ENCODE measurements at regions not wholly inside any gene's neighbourhood (a gene's known extent, or its start where the extent isn't known, plus 50 kb on each side); places are given as distances from the start of the nearest gene placed in this dataset.

- no peak for DNase-seq (ENCODE audit: extremely low read depth in 1 of 2, low read depth in 1 of 2)
Measured at GRCh38 chr21:28827422-28827821, 165.3 kb downstream of the LTN1 start.

- no peak for DNase-seq (ENCODE audit: extremely low read depth in 1 of 2, low read depth in 1 of 2)
Measured at GRCh38 chr21:28826569-28826968, 166.1 kb downstream of the LTN1 start.

- no peak for DNase-seq (ENCODE audit: extremely low read depth in 1 of 2, low read depth in 1 of 2)
Measured at GRCh38 chr21:28826021-28826420, 166.7 kb downstream of the LTN1 start.

- DNase-seq (ENCODE audit: extremely low read depth in 1 of 2, low read depth in 1 of 2), result no peak
Measured at GRCh38 chr21:28823429-28823828, 169.2 kb downstream of the LTN1 start.

GRCh38 chr21:28822486-28823335 lies 170.0 kb downstream of the LTN1 start:
- no peak for DNase-seq (ENCODE audit: extremely low read depth in 1 of 2, low read depth in 1 of 2)

GRCh38 chr21:28822123-28822399 lies 170.6 kb downstream of the LTN1 start:
- no peak for DNase-seq (ENCODE audit: extremely low read depth in 1 of 2, low read depth in 1 of 2)

GRCh38 chr21:28821276-28822122 lies 171.2 kb downstream of the LTN1 start:
- no peak for DNase-seq (ENCODE audit: extremely low read depth in 1 of 2, low read depth in 1 of 2)

- DNase-seq (ENCODE audit: extremely low read depth in 1 of 2, low read depth in 1 of 2), result no peak
Measured at GRCh38 chr21:28818663-28819278, 173.9 kb downstream of the LTN1 start.

- DNase-seq (ENCODE audit: extremely low read depth in 1 of 2, low read depth in 1 of 2), result no peak
Measured at GRCh38 chr21:28817871-28818270, 174.8 kb downstream of the LTN1 start.

- DNase-seq (ENCODE audit: extremely low read depth in 1 of 2, low read depth in 1 of 2), result no peak
Measured at GRCh38 chr21:28811860-28812259, 180.8 kb downstream of the LTN1 start.

- no peak for DNase-seq (ENCODE audit: extremely low read depth in 1 of 2, low read depth in 1 of 2)
Measured at GRCh38 chr21:28810826-28811524, 181.7 kb downstream of the LTN1 start.

GRCh38 chr21:28805885-28806284 lies 186.8 kb downstream of the LTN1 start:
- DNase-seq (ENCODE audit: extremely low read depth in 1 of 2, low read depth in 1 of 2), result no peak

- no peak for DNase-seq (ENCODE audit: extremely low read depth in 1 of 2, low read depth in 1 of 2)
Measured at GRCh38 chr21:28804089-28804670, 188.5 kb downstream of the LTN1 start.

- no peak for DNase-seq (ENCODE audit: extremely low read depth in 1 of 2, low read depth in 1 of 2)
Measured at GRCh38 chr21:28801906-28802305, 190.8 kb downstream of the LTN1 start.

- DNase-seq (ENCODE audit: extremely low read depth in 1 of 2, low read depth in 1 of 2), result no peak
Measured at GRCh38 chr21:28799926-28800325, 192.8 kb downstream of the LTN1 start.

- no peak for DNase-seq (ENCODE audit: extremely low read depth in 1 of 2, low read depth in 1 of 2)
Measured at GRCh38 chr21:28798798-28799197, 193.9 kb downstream of the LTN1 start.

- DNase-seq (ENCODE audit: extremely low read depth in 1 of 2, low read depth in 1 of 2), result no peak
Measured at GRCh38 chr21:28795251-28795650, 197.4 kb downstream of the LTN1 start.

GRCh38 chr21:28794371-28794851 lies 198.3 kb downstream of the LTN1 start:
- no peak for DNase-seq (ENCODE audit: extremely low read depth in 1 of 2, low read depth in 1 of 2)

GRCh38 chr21:28793043-28793442 lies 199.6 kb downstream of the LTN1 start:
- DNase-seq (ENCODE audit: extremely low read depth in 1 of 2, low read depth in 1 of 2), result no peak

- no peak for DNase-seq (ENCODE audit: extremely low read depth in 1 of 2, low read depth in 1 of 2)
Measured at GRCh38 chr21:28791595-28792282, 200.9 kb downstream of the LTN1 start.
